GM21447 (cell line): ENCODE measurements at regions not wholly inside any gene's neighbourhood (a gene's known extent, or its start where the extent isn't known, plus 50 kb on each side); places are given as distances from the start of the nearest gene placed in this dataset.
"Not testable (repeated sequence)": the region's sequence is repeated elsewhere in the genome, so short reads cannot be mapped to it uniquely, and the experiment has no call there.

Experiments used
- ATAC-seq: cut with Tn5 transposase; IDR thresholded peaks from one replicate; pipeline ENCODE4 v1.9.1; 2021; ENCODE audit not compliant: unreplicated experiment

DNA sequence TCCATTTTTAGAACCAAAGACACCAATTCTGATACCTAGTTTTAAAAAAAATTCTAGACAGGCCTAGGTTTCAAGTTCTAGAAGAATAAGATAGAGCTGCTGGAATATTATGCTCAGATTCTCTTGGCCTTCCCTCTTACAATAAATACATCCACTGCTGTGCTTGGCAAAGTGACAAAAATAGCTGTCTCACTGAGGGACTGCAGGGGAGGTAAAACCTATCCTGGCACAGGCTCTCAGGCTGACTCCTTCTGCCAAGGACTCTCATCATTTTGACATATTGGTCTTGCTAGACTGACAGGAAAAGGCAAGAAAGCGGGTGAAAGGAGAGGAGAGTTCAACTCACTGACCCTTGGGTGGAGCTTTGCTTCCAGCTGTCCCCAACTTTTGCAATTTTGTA, 197.0 kb upstream of the LHX8 start:
- ATAC-seq, result no peak

DNA sequence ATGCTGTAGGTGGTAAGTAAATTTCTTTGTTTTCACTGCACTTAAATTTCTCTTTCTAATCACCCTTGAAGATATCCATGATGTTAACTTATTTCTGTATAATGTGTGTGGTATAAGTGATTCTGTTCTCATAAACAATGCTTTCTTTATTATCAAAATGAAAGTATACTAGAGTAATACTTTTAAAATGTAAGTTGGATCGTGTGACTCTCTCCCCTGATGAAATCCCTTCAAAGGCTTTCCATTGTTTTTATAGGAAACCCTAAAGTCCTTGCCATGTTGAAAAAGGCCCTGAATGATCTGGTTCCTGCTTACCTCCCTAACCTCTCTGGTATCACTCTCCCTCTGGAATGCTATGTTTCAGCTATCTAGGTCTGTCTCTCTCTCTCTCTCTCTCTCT, 191.1 kb upstream of the LHX8 start:
- ATAC-seq, result no peak

DNA sequence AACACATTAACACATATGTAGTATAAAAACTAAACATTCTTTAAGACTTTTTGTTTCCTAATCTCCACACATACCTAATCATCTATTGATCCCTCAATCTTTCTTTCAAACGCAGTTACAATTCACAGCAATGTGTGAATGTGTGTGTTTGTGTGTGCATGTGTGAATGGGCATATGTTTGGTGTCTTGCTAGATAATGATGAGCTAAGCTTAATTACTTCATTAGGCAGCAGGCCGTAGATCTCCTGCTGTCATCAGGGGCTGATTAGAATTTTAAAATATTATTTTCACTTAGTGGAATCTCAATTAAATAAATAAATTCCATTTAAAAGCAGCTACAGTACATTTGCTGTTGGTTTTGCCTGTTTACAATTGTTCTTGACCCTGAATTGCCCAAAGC, 187.8 kb upstream of the LHX8 start:
- no peak for ATAC-seq

DNA sequence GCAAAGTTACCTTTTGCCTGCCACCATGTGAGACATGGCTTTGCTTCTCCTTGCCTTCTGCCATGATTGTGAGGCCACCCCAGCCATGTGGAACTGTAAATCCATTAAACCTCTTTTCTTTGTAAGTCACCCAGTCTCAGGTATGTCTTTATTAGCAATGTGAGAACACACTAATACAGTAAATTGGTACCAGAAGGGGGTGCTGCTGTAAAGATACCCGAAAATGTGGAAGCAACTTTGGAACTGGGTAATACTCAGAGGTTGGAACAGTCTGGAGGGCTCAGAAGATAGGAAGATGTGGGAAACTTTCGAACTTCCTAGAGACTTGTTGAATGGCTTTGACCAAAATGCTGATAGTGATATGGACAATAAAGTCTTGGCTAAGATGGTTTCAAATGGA, 184.8 kb upstream of the LHX8 start:
- ATAC-seq, result not testable (repeated sequence)

DNA sequence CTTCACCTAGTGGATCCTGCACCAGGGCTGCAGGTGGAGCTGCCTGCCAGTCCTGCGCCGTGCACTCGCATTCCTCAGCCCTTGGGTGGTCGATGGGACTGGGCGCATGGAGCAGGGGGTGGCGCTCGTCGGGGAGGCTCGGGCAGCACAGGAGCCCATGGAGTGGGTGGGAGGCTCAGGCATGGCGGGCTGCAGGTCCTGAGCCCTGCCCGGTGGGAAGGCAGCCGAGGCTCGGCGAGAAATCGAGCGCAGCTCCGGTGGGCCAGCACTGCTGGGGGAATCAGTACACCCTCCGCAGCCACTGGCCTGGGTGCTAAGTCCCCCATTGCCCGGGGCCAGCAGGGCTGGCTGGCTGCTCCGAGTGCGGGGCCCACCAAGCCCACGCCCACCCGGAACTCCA, 182.2 kb upstream of the LHX8 start:
- ATAC-seq, result not testable (repeated sequence)

DNA sequence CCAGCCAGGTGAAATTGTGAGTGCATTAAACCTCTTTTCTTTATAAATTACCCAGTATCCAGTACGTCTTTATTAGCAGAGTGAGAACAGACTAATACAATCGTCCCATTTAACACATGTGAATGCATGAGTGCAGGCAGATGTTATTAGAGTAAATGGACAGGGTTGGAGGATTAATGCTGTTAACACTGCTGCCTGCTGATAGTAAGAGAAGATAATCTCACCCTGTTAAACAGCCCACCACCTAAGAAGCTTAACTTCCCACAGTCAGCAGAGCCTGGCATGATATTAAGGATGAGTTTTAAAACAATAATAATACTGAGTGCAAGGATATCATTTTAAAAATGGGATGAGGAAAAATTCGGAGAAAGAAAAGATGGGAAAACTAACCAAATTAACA, 181.4 kb upstream of the LHX8 start:
- no peak for ATAC-seq

DNA sequence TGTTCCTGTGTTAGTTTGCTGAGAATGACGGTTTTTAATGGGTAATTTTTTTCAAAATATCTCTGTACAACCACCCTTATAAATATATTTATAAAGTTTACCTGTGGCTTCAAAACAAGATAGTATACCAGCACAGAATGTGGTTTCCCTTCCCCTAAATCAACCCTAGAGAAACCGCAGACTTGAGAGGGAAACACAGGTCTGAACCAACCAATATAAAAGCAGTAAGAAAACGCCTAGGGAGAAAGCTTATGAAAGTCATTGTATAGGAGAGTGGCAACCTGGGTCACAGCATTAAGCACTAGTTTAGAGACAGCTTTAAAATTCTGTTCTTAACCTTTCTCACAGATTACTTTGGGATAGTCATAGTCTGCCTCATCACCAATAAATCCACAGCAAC, 180.6 kb upstream of the LHX8 start:
- no peak for ATAC-seq

DNA sequence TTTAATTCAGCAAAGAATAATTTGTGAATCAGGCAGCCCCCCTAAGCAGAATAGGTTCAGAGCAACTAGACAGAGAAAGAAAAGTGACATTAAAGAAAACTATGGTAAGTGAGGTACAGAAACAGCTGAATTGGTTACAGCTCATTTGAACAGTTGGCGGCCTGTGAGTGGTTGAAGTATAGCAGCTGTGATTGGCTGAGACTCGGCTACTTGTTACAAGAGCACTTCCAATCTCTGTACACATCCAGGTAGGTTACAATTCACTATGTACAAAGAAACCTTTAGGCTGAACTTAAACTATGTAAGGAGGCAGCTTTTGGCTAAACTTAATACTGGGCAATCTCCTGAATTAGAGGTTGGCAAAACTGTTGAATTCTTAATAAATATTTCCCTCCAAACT, 171.1 kb upstream of the LHX8 start:
- ATAC-seq, result no peak

DNA sequence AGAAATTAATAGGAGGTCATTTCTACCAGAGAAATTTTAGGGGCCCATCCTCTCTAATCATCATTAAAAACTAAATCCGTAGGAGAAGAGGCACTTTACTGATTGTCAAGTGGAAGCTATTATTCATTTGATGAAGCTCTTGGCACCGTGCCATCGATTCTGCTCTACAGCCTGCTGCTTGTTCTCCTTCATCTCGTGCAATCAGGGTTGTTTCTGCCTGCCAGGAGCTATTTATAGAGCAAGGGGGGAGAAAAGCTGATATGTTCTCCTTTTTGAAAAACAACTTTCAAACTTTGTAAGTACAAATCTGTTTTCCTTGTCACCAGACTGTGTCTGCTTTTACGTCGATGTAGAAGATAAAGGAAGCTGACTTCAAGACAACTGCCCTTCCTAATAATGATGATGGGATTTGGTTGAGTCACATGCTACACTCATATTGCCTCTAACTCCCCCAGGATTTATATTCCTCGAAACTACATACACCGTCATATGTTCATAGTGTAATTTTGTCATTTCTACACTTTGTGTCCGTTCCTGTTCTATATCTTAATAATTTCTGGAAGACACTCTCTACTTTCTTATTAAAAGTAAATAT, 169.6 kb upstream of the LHX8 start:
- no peak for ATAC-seq

DNA sequence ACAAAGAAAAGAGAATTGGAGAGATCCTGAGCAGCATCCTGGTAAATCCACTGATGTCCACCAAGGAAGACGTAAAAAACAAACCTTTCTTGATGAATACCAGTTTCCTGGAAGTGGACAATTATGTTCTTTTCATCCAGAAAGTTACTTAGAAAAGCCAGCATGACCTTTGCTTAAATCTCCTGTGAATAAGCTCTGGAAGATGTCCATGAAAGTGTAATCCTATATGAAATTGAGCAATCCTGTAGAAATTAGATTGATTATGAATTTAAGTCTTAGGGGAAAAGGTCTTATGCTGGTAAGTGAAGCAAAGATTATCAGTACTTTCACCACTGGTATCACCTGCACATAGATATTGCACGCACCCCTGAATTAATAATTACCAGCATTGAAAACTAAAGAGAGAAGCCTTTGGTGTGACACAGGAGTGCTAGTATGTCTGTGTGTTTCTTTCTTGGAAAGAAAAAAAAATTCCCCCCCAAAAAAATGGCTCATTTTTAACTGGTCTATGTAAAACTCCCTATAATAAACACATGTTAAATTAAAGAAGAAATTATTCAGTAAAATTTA, 164.5 kb upstream of the LHX8 start:
- ATAC-seq, result no peak

DNA sequence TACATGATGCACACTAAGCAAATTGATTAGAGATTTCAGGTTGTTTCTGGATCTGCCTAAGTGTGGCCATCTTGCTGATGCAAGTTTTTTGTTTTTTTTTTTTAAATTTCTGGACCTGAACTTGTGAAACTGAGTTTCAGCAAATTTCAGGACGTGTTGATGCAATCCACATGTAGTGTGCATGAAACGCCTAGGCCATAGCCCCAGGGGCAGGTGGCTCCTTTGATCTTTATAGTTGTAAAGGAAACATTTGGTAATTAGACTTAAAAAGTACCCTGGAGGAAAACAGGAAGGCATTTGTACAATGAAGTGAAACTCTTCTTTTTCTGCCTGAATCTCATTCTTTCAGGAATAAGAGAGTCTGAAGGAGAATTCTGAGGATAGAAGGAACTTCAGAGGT, 162.2 kb upstream of the LHX8 start:
- no peak for ATAC-seq

DNA sequence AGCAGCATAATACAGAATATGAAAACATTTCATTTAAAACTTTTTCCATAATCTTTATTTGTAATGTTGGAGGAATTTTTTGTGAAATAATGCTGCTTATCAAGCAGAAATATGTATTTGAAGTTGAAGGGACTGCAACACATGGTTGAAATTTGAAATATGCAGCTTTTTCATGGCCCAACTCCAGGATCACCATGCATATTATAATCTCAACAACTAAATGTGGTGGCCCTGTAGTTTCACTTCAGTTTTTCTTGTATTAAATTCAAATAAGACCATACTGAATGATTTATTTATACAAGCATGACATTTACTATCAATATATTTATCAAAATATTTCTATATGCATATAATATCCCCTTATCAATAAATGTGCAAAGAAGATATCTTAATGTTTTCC, 157.7 kb upstream of the LHX8 start:
- no peak for ATAC-seq

DNA sequence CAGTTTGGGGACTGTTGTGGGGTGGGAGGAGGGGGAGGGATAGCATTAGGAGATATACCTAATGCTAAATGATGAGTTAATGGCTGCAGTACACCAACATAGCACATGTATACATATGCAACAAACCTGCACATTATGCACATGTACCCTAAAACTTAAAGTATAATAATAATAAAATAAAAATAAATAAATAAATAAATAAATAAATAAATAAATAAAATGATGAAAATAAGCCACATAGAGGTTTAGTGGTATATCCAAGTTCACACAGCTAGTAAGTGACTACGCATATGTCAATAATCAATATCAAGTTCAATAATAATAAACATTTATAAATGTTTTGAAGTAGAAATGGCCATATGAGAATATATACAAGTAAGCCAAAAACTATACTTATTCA, 141.7 kb upstream of the LHX8 start:
- not testable (repeated sequence) for ATAC-seq

DNA sequence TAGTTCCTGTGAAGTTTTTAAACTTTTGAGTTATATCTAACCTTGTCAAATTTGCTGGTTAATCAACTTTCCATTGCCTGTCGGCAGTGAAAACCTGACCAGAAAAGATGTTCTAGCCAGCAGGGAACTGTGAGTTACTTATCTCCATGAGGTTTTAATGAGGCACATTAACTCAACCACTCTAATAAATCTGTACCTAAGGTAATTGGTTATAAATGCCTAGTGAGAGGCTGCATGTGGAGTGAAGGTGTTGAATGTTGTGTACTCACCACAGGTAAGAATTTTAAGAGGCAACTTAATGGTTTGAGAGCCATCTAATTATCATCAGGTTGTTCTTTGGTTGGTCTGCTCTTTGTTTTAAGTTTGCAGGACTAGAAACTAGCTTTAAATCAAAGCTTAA, 138.4 kb upstream of the LHX8 start:
- no peak for ATAC-seq

DNA sequence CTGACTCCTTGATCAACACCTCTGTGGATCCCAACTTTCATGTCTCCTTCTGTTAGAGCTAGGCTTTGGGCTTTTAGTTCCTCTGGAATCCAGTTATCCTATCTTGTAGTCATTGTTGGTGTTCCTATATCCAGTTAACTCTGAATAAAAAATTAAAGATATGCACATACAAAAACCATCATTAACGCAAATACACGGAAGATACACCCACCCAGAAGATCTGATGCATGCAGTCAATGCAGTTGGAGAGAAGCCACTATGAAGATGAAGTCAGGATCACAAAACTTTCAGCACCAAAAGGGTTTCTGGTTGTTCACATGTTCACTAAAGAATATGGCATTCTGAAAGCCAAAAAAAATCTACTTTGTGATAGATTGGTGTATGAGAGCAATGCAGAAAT, 123.6 kb upstream of the LHX8 start:
- ATAC-seq, result no peak

DNA sequence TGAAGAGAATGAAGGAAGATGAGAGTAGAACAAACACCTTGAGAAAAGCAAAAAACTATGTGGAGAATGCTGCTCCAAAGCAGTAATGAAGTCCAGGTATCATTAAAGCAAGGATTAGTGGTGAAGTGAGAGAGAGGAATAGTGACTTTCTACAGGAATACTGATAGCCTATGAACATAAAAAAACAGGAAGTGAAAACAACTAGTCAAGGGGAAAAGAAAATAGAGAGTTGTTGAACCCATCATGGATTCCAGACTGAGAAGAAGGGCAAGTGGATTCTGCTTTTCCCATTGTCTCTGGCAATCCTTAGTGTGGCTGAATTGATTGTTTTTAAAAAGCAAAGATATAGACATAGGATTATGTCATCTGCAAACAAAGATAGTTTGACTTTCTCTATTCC, 119.9 kb upstream of the LHX8 start:
- ATAC-seq, result no peak

DNA sequence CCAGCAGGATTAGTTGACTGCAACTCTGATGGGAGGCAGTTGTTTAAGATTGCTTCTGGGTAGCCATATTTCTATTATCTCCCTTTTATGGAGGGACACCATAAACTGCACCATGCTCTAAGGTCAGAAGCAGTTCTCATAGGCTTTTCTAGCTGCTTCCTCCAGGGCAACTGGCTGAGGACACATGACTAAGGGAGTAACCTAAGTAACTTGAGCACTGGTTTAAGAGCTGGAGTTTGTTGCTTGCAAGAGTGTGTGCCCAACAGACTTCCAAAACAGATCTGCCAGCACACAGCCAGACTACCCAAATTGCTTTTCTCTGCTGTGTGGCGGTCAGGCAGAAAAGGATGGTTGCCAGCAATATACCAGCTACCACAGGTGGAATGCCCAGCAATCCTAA, 111.2 kb upstream of the LHX8 start:
- ATAC-seq, result no peak

DNA sequence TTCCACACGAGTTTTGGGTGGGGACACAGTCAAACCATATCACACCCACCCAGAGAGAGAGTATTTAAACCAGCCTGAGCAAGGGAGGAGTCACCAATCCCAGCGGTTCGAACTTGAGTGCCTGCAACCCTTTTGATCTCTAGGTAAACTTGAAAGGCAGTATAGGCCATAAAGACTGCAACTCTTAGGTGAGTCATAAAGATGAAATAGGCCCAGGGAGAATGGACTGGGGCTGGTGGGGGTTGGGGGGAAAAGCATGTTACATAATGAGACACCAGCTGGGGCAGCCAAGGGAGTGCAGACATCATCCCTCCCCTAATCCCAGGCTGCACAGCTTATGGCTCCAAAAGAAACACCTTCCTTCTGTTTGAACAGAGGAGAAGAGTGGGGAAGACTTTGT, 99.8 kb upstream of the LHX8 start:
- no peak for ATAC-seq

DNA sequence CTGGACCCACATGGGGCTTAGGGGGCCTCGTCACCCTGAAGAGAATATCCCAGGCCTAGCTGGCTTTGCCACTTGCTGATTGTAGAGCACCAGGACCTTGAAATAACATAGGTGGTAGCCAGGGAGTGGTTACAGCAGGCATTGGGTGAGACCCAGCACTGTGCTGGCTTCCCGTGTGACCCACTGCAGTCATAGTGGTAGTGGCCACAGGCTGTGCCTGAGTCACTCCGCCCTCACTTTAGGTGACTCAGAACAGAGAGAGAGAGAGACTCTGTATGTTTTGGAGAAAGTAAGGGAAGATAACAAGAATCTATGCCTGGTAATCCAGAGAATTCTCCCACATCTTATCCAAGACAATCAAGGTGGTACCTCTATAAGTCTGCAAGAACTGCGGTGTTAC, 98.7 kb upstream of the LHX8 start:
- no peak for ATAC-seq

DNA sequence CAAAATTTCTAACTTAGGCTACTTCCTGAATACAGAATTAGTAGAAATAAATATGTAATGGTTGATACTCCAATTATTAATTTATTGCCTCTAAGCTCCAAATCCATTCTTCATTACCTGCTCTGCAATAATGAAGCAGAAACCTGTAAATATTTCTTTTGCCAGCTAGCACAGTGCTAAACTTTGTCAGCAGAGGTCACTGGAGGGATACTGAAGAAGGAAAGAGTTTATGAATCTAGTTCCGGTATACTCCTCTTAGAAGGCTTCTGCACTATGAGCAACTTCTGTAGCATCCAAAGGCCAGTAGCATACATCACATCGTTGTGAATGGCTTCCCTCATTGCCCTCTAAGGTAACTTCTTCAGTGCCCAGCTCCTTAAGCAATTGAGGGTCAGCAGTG, 81.0 kb upstream of the LHX8 start:
- no peak for ATAC-seq

DNA sequence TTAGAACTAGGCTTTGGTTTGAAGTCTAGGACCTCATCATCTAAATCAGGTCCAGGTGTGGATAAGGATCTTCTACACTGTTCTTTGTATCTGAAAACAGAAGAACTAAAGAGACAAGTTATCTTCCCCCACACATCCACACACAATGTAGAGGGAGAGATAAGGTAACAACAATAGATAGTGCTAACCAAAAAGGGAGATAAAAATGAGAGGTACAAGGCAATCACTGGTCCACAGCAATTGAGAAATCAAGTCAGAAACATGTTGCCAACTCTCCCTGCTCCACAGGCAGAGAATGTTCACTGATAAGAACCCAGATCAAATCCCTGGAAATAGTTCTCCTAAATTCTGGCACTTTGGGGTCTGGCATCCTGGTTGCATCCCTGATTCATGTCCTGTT, 75.8 kb upstream of the LHX8 start:
- ATAC-seq, result no peak

DNA sequence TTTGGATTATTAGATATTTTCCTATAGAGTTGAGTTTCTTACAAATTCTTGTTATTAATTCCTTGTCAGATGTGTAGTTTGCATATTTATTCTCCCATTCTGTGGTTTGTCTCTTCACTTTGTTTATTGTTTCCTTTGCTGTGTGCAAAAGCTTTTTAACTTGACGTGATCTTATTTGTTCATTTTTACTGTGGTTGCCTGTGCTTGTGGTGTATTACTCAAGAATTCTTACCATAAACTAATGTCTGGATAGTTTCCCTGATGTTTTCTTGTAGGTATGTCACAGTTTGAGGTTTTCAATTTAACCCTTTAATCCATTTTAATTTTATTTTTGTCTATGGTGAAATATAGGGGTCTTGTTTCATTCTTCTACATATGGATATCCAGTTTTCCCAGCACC, 72.1 kb upstream of the LHX8 start:
- ATAC-seq, result no peak

DNA sequence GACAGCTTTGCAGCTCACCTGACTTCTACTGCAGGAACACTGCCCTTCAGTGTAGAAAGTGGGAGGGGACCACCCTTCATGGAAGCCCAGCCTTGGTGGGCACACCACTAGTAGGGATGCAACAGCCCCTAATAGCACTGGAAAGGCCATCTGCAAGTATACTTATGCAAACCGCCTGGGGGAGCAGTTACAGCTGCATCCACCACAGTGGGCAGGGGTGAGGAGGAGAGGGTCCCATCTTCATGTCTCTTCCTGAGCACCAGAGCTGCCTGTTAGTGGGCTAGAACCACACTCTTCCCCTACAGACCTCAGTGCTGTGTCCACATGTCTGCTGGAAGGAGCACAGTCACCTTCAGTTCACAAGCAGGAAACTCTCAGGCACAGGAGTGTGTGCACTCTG, 66.2 kb upstream of the LHX8 start:
- ATAC-seq, result no peak
